GM21723 (cell line): ENCODE measurements at regions not wholly inside any gene's neighbourhood (a gene's known extent, or its start where the extent isn't known, plus 50 kb on each side); places are given as distances from the start of the nearest gene placed in this dataset.
"Not testable (repeated sequence)": the region's sequence is repeated elsewhere in the genome, so short reads cannot be mapped to it uniquely, and the experiment has no call there.

ENCODE experiments used
- ATAC-seq: cut with Tn5 transposase; IDR thresholded peaks from one replicate; pipeline ENCODE4 v1.9.1; 2021; ENCODE audit warnings: mild to moderate bottlenecking, moderate library complexity; ENCODE audit not compliant: unreplicated experiment

- no peak for ATAC-seq
Measured at GRCh38 chr18:46226461-46226860, 122.3 kb downstream of the HAUS1 start.

DNA sequence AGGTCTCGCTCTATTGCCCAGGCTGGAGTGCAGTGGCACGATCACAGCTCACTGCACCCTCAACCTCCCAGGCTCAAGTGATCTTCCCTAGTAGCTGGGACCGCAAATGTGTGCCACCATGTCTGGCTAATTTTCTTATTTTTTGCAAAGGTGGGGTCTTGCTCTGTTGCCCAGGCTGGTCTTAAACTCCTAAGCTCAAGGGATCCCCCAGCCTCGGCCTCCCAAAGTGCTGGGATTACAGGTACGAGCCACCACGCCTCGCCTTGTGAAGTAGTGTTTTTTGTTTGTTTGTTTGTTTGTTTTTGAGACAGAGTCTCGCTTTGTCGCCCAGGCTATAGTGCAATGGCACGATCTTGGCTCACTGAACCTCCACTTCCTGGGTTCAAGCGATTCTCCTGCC lies 125.5 kb downstream of the HAUS1 start:
- ATAC-seq, result not testable (repeated sequence)

GRCh38 chr18:46236156-46236555 lies 132.0 kb downstream of the HAUS1 start:
- ATAC-seq, result no peak

GRCh38 chr18:46237891-46238290 lies 133.7 kb downstream of the HAUS1 start:
- ATAC-seq, result no peak

GRCh38 chr18:46239549-46239948 lies 135.4 kb downstream of the HAUS1 start:
- no peak for ATAC-seq

GRCh38 chr18:46239998-46240397 lies 135.8 kb downstream of the HAUS1 start:
- ATAC-seq, result no peak

DNA sequence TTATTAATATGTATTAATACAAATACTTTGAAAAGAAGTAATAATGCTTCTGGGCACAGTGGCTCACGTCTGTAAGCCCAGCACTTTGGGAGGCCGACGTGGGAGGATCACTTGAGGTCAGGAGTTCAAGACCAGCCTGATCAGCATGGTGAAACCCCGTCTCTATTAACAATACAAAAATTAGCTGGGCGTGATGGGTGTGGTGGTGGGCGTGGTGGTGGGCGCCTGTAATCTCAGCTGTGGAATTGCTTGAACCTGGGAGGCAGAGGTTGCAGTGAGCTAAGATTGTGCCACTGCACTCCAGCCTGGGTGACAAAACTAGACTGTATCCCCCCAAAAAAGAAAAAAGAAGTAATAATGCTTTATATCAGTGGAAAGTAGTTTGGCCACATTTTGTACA lies 137.2 kb downstream of the HAUS1 start:
- not testable (repeated sequence) for ATAC-seq

DNA sequence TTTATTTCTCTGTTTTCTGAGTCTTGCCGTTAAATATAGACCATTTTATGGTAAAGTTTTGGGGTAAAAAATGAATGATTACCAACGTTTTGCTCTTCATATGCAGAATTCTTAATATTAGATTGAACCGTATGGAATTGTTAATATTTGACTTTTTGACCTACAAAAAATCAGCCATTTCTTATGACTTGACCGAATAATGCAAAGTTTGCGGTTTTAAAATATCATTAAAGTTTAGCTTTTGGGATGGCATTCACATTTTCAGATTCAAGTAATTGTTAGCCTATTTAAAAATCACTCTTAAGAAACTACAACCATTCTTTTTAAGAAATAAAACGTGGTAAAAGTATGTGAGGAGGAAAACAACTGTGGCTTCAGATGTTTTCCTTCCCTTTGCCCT lies 138.0 kb downstream of the HAUS1 start:
- no peak for ATAC-seq

DNA sequence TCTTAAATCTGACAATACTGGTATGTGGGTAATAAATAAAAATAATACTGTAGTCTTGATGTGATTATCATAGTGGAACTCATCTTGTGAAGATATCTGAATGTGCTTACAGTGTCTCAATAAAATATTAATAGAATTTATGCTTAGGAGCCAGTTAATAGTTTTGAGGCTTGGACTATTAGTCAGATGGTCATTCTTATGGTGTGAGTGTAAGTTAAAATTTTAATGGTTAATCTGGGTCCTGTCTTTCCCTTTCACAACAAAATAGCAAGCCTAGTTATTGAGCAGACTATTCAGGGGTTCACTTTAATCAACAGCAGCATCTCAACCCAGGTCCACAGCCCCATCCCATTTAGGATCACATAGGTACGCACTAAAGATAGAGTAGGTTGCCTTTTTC lies 138.9 kb downstream of the HAUS1 start:
- ATAC-seq, result no peak

- ATAC-seq, result no peak
Measured at GRCh38 chr18:46243673-46244072, 139.5 kb downstream of the HAUS1 start.

- ATAC-seq, result no peak
Measured at GRCh38 chr18:46246101-46246500, 141.9 kb downstream of the HAUS1 start.

DNA sequence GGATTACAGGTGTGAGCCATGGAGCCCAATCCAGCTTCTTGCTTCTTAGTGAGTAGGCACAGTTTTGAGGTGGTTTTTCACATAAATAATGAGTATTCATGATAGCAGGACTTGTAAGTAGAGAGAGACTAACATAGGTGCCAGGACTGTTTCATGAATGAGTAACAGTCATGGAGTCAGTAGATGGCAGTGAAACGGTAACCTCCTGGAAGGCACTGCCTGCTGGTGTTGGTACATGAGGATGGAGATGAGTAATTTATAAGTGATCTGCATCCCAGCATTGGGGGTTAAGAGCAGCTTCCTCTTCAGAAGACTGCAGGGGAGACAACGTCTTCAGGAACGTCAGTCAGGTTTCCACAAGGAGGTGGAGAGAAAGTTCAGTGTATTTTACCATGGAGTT lies 143.8 kb downstream of the HAUS1 start:
- no peak for ATAC-seq

- peak; percentile 98 for ATAC-seq
Measured at GRCh38 chr18:46250084-46250811, 146.1 kb downstream of the HAUS1 start.

DNA sequence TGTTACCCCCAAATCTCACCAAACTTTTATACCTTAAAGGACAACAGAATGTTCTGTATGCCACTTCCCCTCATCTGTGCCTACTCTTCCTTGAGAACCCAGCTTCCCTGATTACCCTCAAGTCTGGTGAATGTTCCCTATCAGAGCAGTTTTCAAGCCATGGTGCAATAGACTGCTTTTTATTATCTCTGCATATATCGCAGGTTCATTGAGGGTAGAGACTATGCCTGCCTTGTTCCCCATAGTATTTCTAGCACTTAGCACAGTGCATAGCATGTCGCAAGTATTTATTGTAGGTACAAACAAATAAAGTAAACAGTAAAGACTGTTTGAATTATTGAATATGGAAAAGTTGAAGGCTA lies 146.6 kb downstream of the HAUS1 start:
- peak; percentile 29 for ATAC-seq

DNA sequence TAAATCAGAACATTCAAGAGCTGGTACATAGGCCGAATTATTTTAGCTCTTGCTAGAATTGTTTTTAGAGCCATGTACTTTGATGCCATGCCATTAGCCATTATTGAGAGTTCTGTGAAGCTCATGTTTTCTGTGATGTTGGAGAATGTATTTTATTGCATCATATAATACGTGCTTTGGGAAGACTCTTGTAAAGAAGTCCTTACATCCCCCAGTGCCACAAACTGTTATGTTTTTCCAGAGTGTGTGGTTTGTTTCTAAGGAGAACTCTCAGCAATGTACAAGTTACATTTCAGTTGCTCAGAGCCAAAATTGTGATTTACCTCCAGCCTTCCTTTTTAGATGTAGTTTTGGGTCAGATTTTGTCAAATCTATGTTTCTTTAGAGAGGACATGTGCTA lies 148.6 kb downstream of the HAUS1 start:
- no peak for ATAC-seq

DNA sequence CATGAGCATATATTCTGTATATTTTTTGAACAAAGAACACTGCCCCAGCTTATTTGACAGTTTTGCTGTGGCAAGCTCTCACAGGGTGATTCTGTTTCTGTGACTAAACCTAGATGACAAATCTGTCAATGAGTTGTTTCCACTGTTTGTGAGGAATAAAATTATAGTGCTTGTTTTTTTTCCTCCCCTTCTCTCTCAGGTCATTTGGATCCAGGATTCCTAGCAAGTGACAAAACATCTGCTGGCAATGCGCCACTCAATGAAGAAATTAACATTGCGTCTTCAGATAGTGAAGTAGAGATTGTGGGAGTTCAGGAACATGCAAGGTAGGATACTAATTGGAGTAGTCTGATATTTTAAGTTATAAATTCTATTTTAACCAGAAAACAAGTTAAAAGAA lies 149.3 kb downstream of the HAUS1 start:
- no peak for ATAC-seq

- ATAC-seq, result no peak
Measured at GRCh38 chr18:46256078-46256477, 151.9 kb downstream of the HAUS1 start.

GRCh38 chr18:46257366-46257765 lies 153.2 kb downstream of the HAUS1 start:
- no peak for ATAC-seq

DNA sequence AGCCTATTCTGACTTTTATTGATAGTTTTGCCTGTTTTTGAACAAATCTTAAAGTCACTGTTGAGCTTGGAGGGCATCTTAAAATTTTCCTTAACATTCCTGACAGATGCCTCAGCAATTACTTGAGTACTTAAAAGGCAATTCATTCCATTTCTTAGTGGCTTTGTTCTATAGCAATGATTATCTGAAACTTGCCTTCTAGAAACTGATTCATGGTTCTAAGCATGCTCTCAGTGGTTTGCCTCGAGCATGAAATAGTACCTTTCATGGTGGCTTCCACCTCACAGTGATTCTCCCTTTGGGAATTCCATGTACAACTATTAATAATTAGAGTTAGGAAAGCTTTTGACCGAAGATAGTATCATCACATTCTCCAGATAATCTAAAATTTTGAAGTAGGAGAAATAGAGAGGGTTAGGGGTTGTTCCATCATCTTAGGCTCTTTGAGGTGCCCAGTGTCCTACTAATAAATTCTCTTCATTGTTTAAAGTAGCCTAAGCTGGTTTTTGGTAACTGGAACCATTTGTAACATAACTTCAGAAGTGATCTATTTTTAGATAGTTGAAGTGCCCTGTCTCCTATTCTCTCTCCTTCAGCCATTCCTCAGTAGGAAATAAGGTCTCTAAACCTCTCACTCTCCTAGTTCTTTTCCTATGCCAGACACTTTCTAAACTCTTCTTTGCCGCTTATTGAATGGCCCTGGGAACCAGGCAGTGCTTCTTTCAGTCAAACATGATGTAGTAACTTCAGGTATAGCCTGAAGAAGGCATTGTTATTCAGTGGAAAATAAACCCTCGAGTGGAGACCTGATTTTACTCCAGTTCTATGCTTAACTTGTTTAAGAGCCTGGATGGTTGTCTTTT lies 156.1 kb downstream of the HAUS1 start:
- no peak for ATAC-seq

GRCh38 chr18:46260879-46261143 lies 156.6 kb downstream of the HAUS1 start:
- ATAC-seq, result no peak

DNA sequence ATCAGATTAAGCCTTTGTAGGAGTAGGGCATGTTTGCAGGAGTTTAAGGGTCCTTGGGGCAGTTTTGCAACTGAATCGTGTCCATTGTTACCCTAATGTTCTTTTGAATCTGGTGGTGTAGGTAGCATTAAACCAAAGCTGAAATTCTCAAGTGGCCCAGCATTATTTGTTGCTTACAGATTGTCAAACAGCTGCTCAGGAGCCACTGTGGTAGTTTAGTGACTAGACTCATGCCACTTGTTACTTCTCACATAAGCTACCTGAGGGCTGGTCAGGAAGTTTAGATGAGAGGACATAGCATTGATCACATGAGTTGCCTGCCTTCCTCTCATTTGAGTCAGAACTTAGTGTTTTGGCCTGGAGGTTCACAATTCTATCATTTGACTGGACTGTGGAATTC lies 157.6 kb downstream of the HAUS1 start:
- ATAC-seq, result no peak

GRCh38 chr18:46262856-46263255 lies 158.7 kb downstream of the HAUS1 start:
- ATAC-seq, result no peak

- ATAC-seq, result no peak
Measured at GRCh38 chr18:46264255-46264654, 160.1 kb downstream of the HAUS1 start.
